Ectodermal cell (in vitro differentiated cells): ENCODE measurements at regions not wholly inside any gene's neighbourhood (a gene's known extent, or its start where the extent isn't known, plus 50 kb on each side); places are given as distances from the start of the nearest gene placed in this dataset.
"Not testable (repeated sequence)": the region's sequence is repeated elsewhere in the genome, so short reads cannot be mapped to it uniquely, and the experiment has no call there.

Experiments
- H3K27ac ChIP-seq: 2 replicates; pipeline ENCODE4 v1.7.0; 2013; ENCODE audit warnings: mild to moderate bottlenecking, low read depth, low read length; ENCODE audit not compliant: insufficient read depth, poor library complexity, severe bottlenecking
- H3K27me3 ChIP-seq: 2 replicates; pipeline ENCODE4 v1.7.0; 2013; ENCODE audit warnings: mild to moderate bottlenecking, low read length; ENCODE audit not compliant: insufficient read depth, control insufficient read depth, poor library complexity, severe bottlenecking
- H3K36me3 ChIP-seq: one replicate; pipeline ENCODE4 v1.7.0; 2013; ENCODE audit warnings: low read length; ENCODE audit not compliant: control insufficient read depth, insufficient read depth
- H3K4me1 ChIP-seq: one replicate; pipeline ENCODE4 v1.7.0; 2013; ENCODE audit warnings: low read length; ENCODE audit not compliant: control insufficient read depth, insufficient read depth
- H3K4me3 ChIP-seq: 2 replicates; pipeline ENCODE4 v1.7.0; 2013; ENCODE audit warnings: low read depth, low read length, control low read depth; ENCODE audit not compliant: insufficient read depth
- H3K9me3 ChIP-seq: 2 replicates; pipeline ENCODE4 v1.7.0; 2013; ENCODE audit warnings: mild to moderate bottlenecking, low read length, moderate library complexity; ENCODE audit not compliant: control insufficient read depth
- WGBS, 2 experiments: methylation state at CpG; one replicate each; pipeline ENCODE4 v1.1.7; 2013; ENCODE audit warnings: missing lambda C conversion rate in 2 of 2; 5-methylcytosine and 5-hydroxymethylcytosine counted together

DNA sequence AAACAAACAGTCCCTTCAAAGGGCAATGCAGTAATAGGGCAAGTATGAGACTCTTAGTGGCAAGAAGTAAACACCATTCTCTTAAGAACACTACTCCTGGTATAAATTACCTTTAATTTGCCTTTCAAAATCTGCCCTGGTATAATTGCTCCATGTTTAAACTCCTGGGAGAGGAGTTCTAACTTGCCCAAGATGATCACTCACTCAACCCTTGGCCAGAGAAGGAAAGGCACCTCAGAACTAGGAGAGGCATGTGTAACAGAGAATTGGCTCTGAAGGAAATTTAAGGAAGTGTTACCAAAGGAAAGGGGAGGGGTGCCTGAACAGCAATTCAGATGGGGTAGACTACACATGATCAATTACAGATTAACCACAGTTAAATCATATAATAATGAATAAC lies 1173.6 kb upstream of the SORCS1 start:
- H3K4me1 ChIP-seq = no peaks in the 10 kb centered on the region

GRCh38 chr10:108336836-108337235 lies 1172.3 kb upstream of the SORCS1 start:
- Histone ChIP-seq H3K27me3 (no peaks in the 10 kb centered on the region), H3K9me3 (no peaks in the 10 kb centered on the region), H3K27ac (no peak overlapping the region), H3K4me3 (no peak overlapping the region), H3K36me3 (no peaks in the 10 kb centered on the region), H3K4me1 (no peaks in the 10 kb centered on the region)

More for the DNA sequence above, 1173.6 kb upstream of the SORCS1 start:
- Histone ChIP-seq H3K27ac (no peak overlapping the region), H3K4me3 (no peak overlapping the region), H3K9me3 (no peaks in the 10 kb centered on the region), H3K36me3 (no peaks in the 10 kb centered on the region), H3K27me3 (no peaks in the 10 kb centered on the region)

GRCh38 chr10:108327706-108328105 lies 1163.2 kb upstream of the SORCS1 start:
- Histone ChIP-seq H3K9me3 (no peaks in the 10 kb centered on the region), H3K4me3 (no peak overlapping the region), H3K4me1 (no peaks in the 10 kb centered on the region), H3K36me3 (no peaks in the 10 kb centered on the region), H3K27ac (no peak overlapping the region), H3K27me3 (no peaks in the 10 kb centered on the region)
- 90 to 93% methylated on average over 2 to 3 of the region's 3 CpGs for WGBS, 2 experiments

GRCh38 chr10:108323274-108323798 lies 1158.8 kb upstream of the SORCS1 start:
- Histone ChIP-seq H3K4me1 (no peaks in the 10 kb centered on the region), H3K36me3 (no peaks in the 10 kb centered on the region), H3K4me3 (no peak overlapping the region), H3K27me3 (no peaks in the 10 kb centered on the region), H3K9me3 (no peaks in the 10 kb centered on the region), H3K27ac (no peak overlapping the region)
- 39 to 53% methylated on average over 3 of the region's 3 CpGs for WGBS, 2 experiments

DNA sequence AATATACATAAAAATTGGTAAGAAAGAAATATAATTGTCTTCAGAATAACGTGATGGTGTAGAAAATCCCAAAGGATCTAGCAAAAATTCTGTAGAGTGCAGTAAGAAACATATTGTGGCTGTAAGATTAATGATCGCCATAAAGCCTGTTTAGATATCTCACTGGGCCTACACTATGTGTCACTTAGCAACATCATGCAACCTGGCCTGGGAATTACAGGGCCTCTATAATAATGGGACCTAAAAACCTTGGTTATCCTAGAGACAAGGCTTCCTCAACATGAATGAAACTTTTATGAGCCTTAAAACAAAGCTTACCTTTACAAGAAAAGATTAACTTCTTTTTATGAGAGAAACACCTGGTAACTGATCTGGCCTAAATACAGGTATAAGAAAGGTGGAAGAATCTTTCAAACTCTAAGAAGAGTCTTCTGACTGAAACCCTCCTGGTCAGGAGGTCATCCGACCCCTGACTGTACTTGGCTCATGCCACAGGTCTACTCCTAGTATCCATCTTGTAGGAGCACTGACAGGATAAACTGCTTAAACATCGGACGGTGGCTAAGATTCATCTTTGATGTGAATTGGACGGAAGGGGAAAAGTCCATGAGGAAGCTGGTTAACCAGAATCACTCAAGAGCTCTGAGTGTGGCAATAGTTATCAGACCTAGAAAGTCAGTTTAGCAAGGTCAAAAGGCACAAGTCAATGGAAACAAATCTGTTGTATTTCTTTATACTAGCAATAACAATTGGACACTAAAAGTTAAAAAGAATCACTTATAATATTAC lies 1155.1 kb upstream of the SORCS1 start:
- 93 to 98% methylated on average over 6 of the region's 6 CpGs for WGBS, 2 experiments
- Histone ChIP-seq H3K4me3 (no peak overlapping the region), H3K27me3 (no peaks in the 10 kb centered on the region), H3K4me1 (no peaks in the 10 kb centered on the region), H3K27ac (no peak overlapping the region), H3K9me3 (no peaks in the 10 kb centered on the region), H3K36me3 (no peaks in the 10 kb centered on the region)

DNA sequence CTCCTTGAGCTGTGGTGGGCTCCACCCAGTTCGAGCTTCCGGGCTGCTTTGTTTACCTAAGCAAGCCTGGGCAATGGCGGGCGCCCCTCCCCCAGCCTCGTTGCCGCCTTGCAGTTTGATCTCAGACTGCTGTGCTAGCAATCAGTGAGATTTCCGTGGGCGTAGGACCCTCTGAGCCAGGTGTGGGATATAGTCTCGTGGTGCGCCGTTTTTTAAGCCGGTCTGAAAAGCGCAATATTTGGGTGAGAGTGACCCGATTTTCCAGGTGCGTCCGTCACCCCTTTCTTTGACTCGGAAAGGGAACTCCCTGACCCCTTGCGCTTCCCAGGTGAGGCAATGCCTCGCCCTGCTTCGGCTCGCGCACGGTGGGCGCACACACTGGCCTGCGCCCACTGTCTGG lies 1151.1 kb upstream of the SORCS1 start:
- not testable (repeated sequence) for H3K36me3 ChIP-seq, H3K27me3 ChIP-seq, H3K27ac ChIP-seq, H3K4me1 ChIP-seq, H3K9me3 ChIP-seq
- peak overlapping the region; percentile 29 for H3K4me3 ChIP-seq
- 28 to 38% methylated on average over 16 to 17 of the region's 25 CpGs for WGBS, 2 experiments

GRCh38 chr10:108307925-108308312 lies 1143.4 kb upstream of the SORCS1 start:
- 81 to 92% methylated on average over 7 of the region's 7 CpGs for WGBS, 2 experiments

GRCh38 chr10:108307250-108307924 lies 1142.9 kb upstream of the SORCS1 start:
- H3K4me3 ChIP-seq = no peak overlapping the region
- H3K36me3 ChIP-seq = no peaks in the 10 kb centered on the region
- H3K4me1 ChIP-seq = no peaks in the 10 kb centered on the region
- H3K9me3 ChIP-seq = no peaks in the 10 kb centered on the region
- H3K27me3 ChIP-seq = no peaks in the 10 kb centered on the region
- H3K27ac ChIP-seq = no peak overlapping the region

More at GRCh38 chr10:108307925-108308312, 1143.4 kb upstream of the SORCS1 start:
- Histone ChIP-seq H3K27ac (no peak overlapping the region), H3K4me1 (no peaks in the 10 kb centered on the region), H3K4me3 (no peak overlapping the region), H3K36me3 (no peaks in the 10 kb centered on the region), H3K27me3 (no peaks in the 10 kb centered on the region), H3K9me3 (no peaks in the 10 kb centered on the region)

- H3K4me3 ChIP-seq = no peak overlapping the region
- 95 to 96% methylated on average over 5 of the region's 5 CpGs for WGBS, 2 experiments
- H3K27ac ChIP-seq = no peak overlapping the region
- H3K9me3 ChIP-seq = no peaks in the 10 kb centered on the region
- H3K4me1 ChIP-seq = no peaks in the 10 kb centered on the region
- no peaks in the 10 kb centered on the region for H3K36me3 ChIP-seq
- H3K27me3 ChIP-seq = no peaks in the 10 kb centered on the region
Measured at GRCh38 chr10:108303149-108303548, 1138.6 kb upstream of the SORCS1 start.

DNA sequence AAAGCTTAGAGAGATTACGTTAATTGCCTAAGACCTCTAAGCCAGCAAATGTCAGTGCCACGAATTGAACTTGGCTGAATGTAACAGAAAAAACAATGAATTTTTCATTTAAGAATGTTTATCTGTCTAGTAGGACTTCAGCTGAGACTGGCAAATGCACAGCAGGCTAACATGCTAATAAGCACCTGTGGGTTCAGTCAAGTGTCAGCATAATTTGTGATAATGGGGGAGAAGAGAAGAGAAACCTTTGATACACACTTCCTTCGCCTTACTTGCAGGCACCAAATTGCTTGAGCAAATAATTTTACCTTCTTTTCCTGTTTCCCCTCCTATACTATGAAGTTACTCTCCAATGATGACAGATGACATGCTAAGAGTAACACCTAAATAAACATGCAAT lies 1136.5 kb upstream of the SORCS1 start:
- H3K27ac ChIP-seq = no peak overlapping the region
- WGBS, 2 experiments = 55 to 93% methylated on average over 2 to 3 of the region's 3 CpGs

More for the DNA sequence above, 1136.5 kb upstream of the SORCS1 start:
- Histone ChIP-seq H3K9me3 (no peaks in the 10 kb centered on the region), H3K4me1 (no peaks in the 10 kb centered on the region), H3K4me3 (no peak overlapping the region), H3K36me3 (no peaks in the 10 kb centered on the region), H3K27me3 (no peaks in the 10 kb centered on the region)
